Neural progenitor cell (in vitro differentiated cells): ENCODE measurements at regions not wholly inside any gene's neighbourhood (a gene's known extent, or its start where the extent isn't known, plus 50 kb on each side); places are given as distances from the start of the nearest gene placed in this dataset.

Source experiments
- DNase-seq: peaks from one replicate; pipeline ENCODE4 v3.0.0-alpha.2; 2016; ENCODE audit warnings: low spot score
- H2AFZ ChIP-seq: fragments of 200-600 bp; sonication (generic); replicated peaks from 2 replicates; pipeline ENCODE4 v1.6.1; 2016; ENCODE audit warnings: antibody characterized with exemption
- H3F3A ChIP-seq: fragments of 200-600 bp; sonication (generic); 2 replicates; pipeline ENCODE4 v1.6.1; 2016; ENCODE audit warnings: antibody characterized with exemption, low read depth
- H3K27ac ChIP-seq: fragments of 200-600 bp; sonication (generic); 2 replicates; pipeline ENCODE4 v1.5.1; 2016; ENCODE audit warnings: mild to moderate bottlenecking
- H3K27me3 ChIP-seq: fragments of 200-600 bp; sonication (generic); 2 replicates; pipeline ENCODE4 v1.6.1; 2016; ENCODE audit warnings: mild to moderate bottlenecking, moderate library complexity
- H3K36me3 ChIP-seq: fragments of 200-600 bp; sonication (generic); 2 replicates; pipeline ENCODE4 v1.5.1; 2016
- H3K4me1 ChIP-seq: fragments of 200-600 bp; sonication (generic); 2 replicates; pipeline ENCODE4 v1.6.1; 2016; ENCODE audit warnings: mixed run types
- H3K4me2 ChIP-seq: fragments of 200-600 bp; sonication (generic); 2 replicates; pipeline ENCODE4 v1.6.1; 2016
- H3K4me3 ChIP-seq: fragments of 200-600 bp; sonication (generic); 2 replicates; pipeline ENCODE4 v1.5.1; 2016
- H3K79me2 ChIP-seq: fragments of 200-600 bp; sonication (generic); 2 replicates; pipeline ENCODE4 v1.6.1; 2016; ENCODE audit warnings: low read depth
- H3K9ac ChIP-seq: fragments of 200-600 bp; sonication (generic); 2 replicates; pipeline ENCODE4 v1.6.1; 2016
- H3K9me3 ChIP-seq: fragments of 200-600 bp; sonication (generic); 2 replicates; pipeline ENCODE4 v1.5.1; 2016; ENCODE audit warnings: low read depth
- H4K20me1 ChIP-seq: fragments of 200-600 bp; sonication (generic); 2 replicates; pipeline ENCODE4 v1.6.1; 2016; ENCODE audit warnings: low read depth
- H3K27ac Mint-ChIP-seq: 3 replicates; pipeline ENCODE4 v1.8.0; 2021; ENCODE audit warnings: mixed read lengths
- H3K27me3 Mint-ChIP-seq: 2 replicates; pipeline ENCODE4 v1.8.0; 2022; ENCODE audit warnings: low read depth, mild to moderate bottlenecking, inconsistent platforms, moderate library complexity, mixed read lengths; ENCODE audit not compliant: insufficient read depth
- H3K36me3 Mint-ChIP-seq: 3 replicates; pipeline ENCODE4 v1.8.0; 2021; ENCODE audit warnings: mixed read lengths
- H3K4me1 Mint-ChIP-seq: 3 replicates; pipeline ENCODE4 v1.8.0; 2021; ENCODE audit warnings: mixed read lengths
- H3K4me3 Mint-ChIP-seq: 3 replicates; pipeline ENCODE4 v1.8.0; 2021; ENCODE audit warnings: mild to moderate bottlenecking, moderate library complexity, mixed read lengths
- H3K9me3 Mint-ChIP-seq: 3 replicates; pipeline ENCODE4 v1.8.0; 2020; ENCODE audit warnings: mixed read lengths
- CTCF ChIP-seq: fragments of 200-600 bp; sonication (generic); IDR thresholded peaks from 2 replicates; pipeline ENCODE4 v1.5.1; 2017; ENCODE audit warnings: antibody characterized with exemption, mild to moderate bottlenecking
- EZH2 ChIP-seq: fragments of 200-600 bp; sonication (generic); IDR thresholded peaks from 2 replicates; pipeline ENCODE4 v1.6.1; 2017; ENCODE audit warnings: antibody characterized with exemption, mild to moderate bottlenecking, moderate library complexity
- EZH2phosphoT487 ChIP-seq: fragments of 200-600 bp; sonication (generic); IDR thresholded peaks from 2 replicates; pipeline ENCODE4 v1.6.1; 2017; ENCODE audit warnings: antibody characterized with exemption

GRCh38 chr2:145777297-145777696, 1257.4 kb upstream of the ZEB2 start:
- Mint-ChIP-seq H3K36me3 (no peaks in the 10 kb centered on the region), H3K9me3 (peaks cover 5% of the 10 kb centered on the region), H3K27ac (no peak overlapping the region), H3K4me1 (no peaks in the 10 kb centered on the region), H3K4me3 (no peak overlapping the region), H3K27me3 (no peaks in the 10 kb centered on the region)
- no peaks in the 10 kb centered on the region for H3F3A ChIP-seq
- no peak overlapping the region for H2AFZ ChIP-seq
- no peak overlapping the region for H3K4me2 ChIP-seq
- no peaks in the 10 kb centered on the region for H3K9me3 ChIP-seq
- no peaks in the 10 kb centered on the region for H3K27me3 ChIP-seq
- DNase-seq = no peak
- TF ChIP-seq EZH2phosphoT487 (no peak), EZH2 (no peak), CTCF (no peak)
- H3K36me3 ChIP-seq = no peaks in the 10 kb centered on the region
- H4K20me1 ChIP-seq = no peaks in the 10 kb centered on the region
- no peaks in the 10 kb centered on the region for H3K79me2 ChIP-seq
- H3K27ac ChIP-seq = no peak overlapping the region
- H3K9ac ChIP-seq = no peak overlapping the region
- no peak overlapping the region for H3K4me3 ChIP-seq
- no peaks in the 10 kb centered on the region for H3K4me1 ChIP-seq

DNA sequence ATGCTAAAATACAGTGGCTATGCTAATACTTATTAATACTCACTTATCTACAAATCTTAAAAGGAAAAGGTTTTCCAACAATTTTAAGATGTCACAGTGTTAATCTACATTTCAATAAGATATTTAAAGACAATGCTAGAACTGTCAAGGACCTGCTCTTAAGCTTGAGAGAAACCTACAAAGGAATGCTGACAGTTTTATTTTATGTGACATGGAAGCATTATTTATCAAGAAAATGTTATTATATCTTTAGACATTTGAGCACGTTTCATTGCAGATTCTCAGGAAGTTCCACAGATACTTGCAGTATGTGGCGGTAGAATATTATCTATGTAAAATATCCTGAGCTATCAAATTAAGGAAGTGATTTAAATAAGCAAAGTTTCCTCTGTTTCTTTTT, 1255.7 kb upstream of the ZEB2 start:
- no peaks in the 10 kb centered on the region for H3K36me3 ChIP-seq
- H4K20me1 ChIP-seq = no peaks in the 10 kb centered on the region
- TF ChIP-seq EZH2 (no peak), EZH2phosphoT487 (no peak), CTCF (no peak)
- peaks cover 3% of the 10 kb centered on the region for H3K9me3 Mint-ChIP-seq
- no peak overlapping the region for H3K27ac ChIP-seq
- H3K4me1 ChIP-seq = no peaks in the 10 kb centered on the region
- no peak overlapping the region for H2AFZ ChIP-seq
- no peak overlapping the region for H3K9ac ChIP-seq
- no peak for DNase-seq
- no peaks in the 10 kb centered on the region for H3K27me3 Mint-ChIP-seq
- no peak overlapping the region for H3K4me2 ChIP-seq
- H3K4me3 ChIP-seq = no peak overlapping the region
- H3K9me3 ChIP-seq = no peaks in the 10 kb centered on the region
- no peak overlapping the region for H3K27ac Mint-ChIP-seq
- H3K36me3 Mint-ChIP-seq = no peaks in the 10 kb centered on the region
- no peak overlapping the region for H3K4me3 Mint-ChIP-seq
- H3F3A ChIP-seq = no peaks in the 10 kb centered on the region
- H3K4me1 Mint-ChIP-seq = no peaks in the 10 kb centered on the region
- H3K79me2 ChIP-seq = no peaks in the 10 kb centered on the region
- no peaks in the 10 kb centered on the region for H3K27me3 ChIP-seq

DNA sequence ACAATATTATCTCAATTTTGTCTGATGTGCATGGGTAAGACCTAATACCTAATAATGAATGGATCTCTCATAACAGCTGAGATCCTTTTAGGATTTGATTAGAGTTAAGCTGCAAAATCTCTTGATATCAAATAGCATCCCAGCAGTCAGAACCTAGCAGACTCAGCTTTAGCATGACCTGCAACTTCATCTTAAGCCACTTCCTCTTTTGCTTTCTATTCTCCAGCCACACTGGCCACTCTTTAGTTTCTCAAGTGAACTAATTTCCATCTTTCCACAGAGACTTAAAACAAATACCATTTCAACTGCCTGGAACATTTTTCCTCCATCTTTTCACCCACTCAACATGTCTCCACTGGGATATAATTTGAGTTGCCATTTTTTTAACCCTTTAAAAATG, 1251.6 kb upstream of the ZEB2 start:
- H3K9me3 Mint-ChIP-seq = no peaks in the 10 kb centered on the region

More for the DNA sequence above, 1251.6 kb upstream of the ZEB2 start:
- no peaks in the 10 kb centered on the region for H4K20me1 ChIP-seq
- no peaks in the 10 kb centered on the region for H3K27me3 ChIP-seq
- TF ChIP-seq EZH2 (no peak), EZH2phosphoT487 (no peak), CTCF (no peak)
- no peaks in the 10 kb centered on the region for H3K79me2 ChIP-seq
- no peaks in the 10 kb centered on the region for H3K9me3 ChIP-seq
- Mint-ChIP-seq H3K27ac (no peak overlapping the region), H3K4me1 (peaks cover 3% of the 10 kb centered on the region), H3K4me3 (no peak overlapping the region), H3K36me3 (no peaks in the 10 kb centered on the region), H3K27me3 (no peaks in the 10 kb centered on the region)
- DNase-seq = no peak
- no peak overlapping the region for H3K9ac ChIP-seq
- H3K27ac ChIP-seq = no peak overlapping the region
- H3F3A ChIP-seq = no peaks in the 10 kb centered on the region
- H3K4me1 ChIP-seq = no peaks in the 10 kb centered on the region
- H2AFZ ChIP-seq = no peak overlapping the region
- no peak overlapping the region for H3K4me3 ChIP-seq
- H3K36me3 ChIP-seq = no peaks in the 10 kb centered on the region
- H3K4me2 ChIP-seq = no peak overlapping the region
